Activated T-helper 1 cell treated with Interleukin-2 at 50 U/mL for 16 hours (primary cell): ENCODE measurements at regions not wholly inside any gene's neighbourhood (a gene's known extent, or its start where the extent isn't known, plus 50 kb on each side); places are given as distances from the start of the nearest gene placed in this dataset.

Experiments used
- DNase-seq: peaks from one replicate; pipeline ENCODE4 v3.0.0-alpha.2; 2020; ENCODE audit warnings: low read depth

DNA sequence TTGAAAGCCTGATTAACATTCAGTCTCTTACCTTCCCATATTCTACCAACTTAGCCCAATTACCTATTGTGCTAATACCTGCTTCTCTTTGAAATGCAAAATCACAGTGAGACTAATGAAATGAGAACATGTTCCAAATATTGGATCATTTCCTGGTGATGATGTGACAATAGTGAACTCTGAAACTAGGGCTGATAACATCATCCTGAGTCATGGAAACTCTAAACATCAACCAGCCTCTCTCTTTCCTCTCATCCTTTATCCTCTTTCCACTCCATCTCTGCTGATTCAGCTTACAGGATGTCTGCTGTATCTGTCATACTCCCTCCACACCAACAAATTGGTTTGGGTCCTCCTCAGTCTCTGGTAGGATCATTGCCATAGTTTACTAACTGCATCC lies 98.8 kb upstream of the NCKAP5 start:
- no peak for DNase-seq

DNA sequence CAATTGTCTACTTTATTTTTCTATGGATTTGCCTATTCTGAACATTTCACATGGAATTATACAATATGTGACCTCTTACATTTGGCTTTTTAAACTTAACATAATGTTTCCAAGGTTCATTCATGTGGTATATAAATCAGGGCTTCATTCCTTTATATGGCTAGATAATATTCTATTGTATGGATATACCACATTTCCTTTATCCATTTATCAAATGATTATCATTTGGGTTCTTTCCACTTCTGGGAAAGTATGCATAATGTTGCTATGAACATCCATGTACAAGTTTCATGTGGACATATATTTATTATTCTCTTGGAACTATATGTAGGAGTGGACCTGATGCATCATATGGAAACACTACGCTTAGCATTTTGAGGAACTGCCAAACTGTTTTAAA lies 99.7 kb upstream of the NCKAP5 start:
- DNase-seq = no peak

DNA sequence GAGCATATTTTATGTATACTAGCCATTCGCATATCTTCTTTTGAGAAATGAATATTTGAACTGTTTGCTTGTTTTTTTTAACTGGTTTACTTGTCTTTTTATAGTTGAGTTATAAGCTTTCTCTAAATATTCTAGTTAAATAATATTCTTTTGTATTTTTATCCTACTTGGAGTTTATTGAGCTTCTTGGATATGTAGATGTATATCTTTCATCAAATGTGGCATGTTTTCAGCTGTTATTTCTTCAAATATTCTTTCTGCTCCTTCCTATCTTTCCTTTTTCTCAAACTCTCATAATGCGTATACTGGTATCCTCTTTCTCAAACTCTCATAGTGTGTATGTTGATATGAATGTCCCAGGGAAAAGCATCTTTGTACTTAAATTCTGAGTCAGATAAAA lies 100.3 kb upstream of the NCKAP5 start:
- DNase-seq = no peak

GRCh38 chr2:133673305-133673905 lies 105.1 kb upstream of the NCKAP5 start:
- DNase-seq = no peak

GRCh38 chr2:133674066-133674432 lies 105.8 kb upstream of the NCKAP5 start:
- DNase-seq = no peak

GRCh38 chr2:133674433-133675331 lies 106.4 kb upstream of the NCKAP5 start:
- no peak for DNase-seq

GRCh38 chr2:133676392-133677130 lies 108.3 kb upstream of the NCKAP5 start:
- DNase-seq = no peak

GRCh38 chr2:133680343-133681049 lies 112.2 kb upstream of the NCKAP5 start:
- no peak for DNase-seq

DNA sequence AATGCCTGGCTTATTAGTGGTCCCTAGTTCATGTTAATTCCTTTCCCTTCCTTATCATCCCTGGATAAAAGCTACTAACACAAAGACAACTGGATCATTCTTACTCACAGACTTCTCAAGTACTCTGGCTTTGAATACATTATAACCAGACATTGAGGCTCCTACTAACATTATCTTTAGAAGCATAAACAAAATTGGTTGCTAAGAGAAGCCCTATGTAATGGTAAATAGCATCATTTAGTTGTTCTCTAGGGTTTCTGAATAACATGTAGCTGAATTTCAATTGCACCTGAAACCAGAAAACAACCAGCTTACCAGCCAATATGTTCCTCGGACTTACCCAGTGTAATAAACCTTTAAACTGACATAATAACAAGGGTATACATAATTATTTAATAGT lies 114.1 kb upstream of the NCKAP5 start:
- no peak for DNase-seq

DNA sequence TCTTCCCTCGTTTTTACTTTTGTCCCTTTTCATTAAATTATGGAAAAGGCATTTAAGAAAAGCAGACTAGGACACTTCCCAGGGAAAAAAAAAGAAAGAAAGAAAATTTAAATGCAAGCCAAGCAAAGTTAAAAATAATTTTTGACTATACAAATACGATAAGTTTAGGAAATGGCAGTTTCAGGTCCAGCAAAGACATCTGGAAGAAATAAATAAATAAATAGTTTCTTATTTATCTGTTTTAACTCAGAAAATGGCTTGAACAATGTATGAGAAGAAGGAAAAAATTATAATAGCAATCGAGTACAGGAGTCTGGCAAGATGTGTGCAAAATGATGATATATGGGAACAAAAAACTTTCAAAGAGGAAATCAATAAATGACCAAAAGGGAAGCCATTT lies 114.6 kb upstream of the NCKAP5 start:
- no peak for DNase-seq

GRCh38 chr2:133685636-133686215 lies 117.5 kb upstream of the NCKAP5 start:
- no peak for DNase-seq

DNA sequence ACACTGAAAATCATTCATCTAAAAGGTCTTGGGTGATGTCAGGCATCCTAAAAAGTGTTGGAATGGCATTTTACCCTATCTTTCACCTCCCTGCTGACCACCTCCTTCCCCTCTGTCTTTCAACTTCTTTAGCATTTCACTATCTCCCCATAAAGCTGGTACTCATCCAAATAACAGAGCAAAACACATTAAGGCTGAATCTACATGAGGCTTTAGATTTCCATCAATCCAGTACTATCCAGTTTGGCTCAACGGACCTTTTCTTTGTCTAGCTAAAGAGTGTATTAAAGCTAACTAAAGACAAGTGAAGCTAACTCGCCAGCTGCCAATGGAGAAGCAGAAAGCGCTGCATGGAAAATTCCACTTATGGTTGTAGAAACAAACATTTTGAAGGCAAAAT lies 122.5 kb upstream of the NCKAP5 start:
- DNase-seq = no peak

DNA sequence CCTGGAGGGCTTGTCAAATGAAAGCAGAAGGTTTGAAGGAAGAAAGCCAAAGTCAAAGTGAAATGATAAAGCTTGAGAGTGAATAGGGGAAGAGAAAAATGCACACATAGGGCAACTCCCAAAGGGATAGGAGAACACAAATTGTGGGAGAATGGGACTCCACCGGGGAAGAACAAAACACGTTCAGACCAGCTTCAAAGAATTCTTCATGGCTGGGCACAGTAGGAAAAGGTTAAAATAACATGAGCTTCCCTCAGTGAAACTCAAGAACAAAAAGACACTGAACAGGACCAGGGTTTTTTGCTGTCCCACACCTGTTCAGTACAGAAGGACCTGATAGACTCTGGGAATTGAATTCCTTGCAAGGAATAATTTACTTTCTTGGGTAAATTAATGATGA lies 123.1 kb upstream of the NCKAP5 start:
- DNase-seq = no peak

GRCh38 chr2:133705287-133705686 lies 137.0 kb upstream of the NCKAP5 start:
- DNase-seq = no peak

DNA sequence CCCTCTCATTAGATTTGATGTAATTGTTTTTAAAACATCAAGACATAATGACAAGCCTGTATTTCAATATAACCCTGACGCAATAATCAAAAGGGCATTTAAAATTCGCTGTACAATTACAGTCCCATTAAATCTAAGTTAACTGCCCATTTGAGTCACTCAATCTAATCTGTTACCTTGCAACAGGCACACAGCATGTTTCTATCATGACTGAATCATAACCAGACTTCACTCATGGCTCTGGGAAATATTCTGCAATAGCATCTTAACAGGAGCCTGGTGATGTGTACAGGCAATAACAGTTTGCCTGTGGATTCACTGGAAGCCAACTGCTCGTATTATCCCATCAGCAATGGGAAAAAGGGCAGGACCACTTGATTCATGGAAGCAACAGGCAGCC lies 142.3 kb upstream of the NCKAP5 start:
- DNase-seq = no peak

DNA sequence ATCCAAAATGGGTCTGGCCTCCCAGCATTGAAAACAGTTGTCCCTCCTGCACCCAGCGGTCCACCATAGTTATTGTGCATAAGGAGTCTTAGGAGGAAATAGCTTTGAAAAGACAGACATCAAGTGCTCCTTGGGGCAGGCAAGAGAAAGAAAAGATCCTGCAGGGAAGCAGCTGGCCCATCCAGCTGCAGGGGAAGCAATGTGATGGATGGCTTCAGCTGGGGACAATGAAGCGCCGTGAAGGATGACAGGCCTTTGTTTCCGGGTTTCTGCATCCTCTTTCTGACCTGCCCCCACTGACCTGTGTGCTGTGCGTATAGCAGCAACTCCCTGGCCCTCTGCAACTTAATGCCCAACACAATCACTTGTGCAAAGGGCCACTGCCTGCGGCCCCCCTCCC lies 142.9 kb upstream of the NCKAP5 start:
- no peak for DNase-seq

GRCh38 chr2:133711806-133712205 lies 143.5 kb upstream of the NCKAP5 start:
- DNase-seq = no peak

- no peak for DNase-seq
Observed at GRCh38 chr2:133712369-133712768, 144.1 kb upstream of the NCKAP5 start.

DNA sequence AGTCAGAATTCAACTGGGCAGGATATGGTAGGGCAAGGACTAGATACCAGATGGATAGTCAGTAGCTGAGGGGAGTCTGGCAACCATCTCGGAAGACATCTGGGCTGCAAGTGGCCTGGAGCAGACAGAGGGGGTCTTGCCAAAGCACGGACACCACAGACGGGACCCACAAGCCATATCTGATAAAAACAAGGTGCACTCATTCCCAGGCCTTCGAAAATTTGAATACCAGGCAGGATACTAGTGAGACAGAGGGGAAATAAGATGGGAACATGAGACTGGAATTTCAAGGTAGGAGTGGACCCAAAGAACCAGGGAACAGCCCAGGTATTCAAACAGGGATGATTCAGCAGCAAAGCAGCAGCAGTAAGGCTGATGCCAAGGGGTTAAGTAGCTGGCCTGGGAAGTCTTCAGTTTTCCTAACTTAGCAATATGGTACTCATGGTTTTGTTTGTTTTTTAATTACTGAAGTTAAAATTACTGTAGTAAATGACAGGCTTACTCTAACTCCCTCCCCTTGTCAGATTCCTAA lies 144.9 kb upstream of the NCKAP5 start:
- no peak for DNase-seq

GRCh38 chr2:133716166-133716565 lies 147.9 kb upstream of the NCKAP5 start:
- no peak for DNase-seq

- no peak for DNase-seq
Observed at GRCh38 chr2:133717497-133717896, 149.2 kb upstream of the NCKAP5 start.

GRCh38 chr2:133718688-133719201 lies 150.5 kb upstream of the NCKAP5 start:
- DNase-seq = no peak
